Lower leg skin (tissue), 3 donors: ENCODE measurements at regions not wholly inside any gene's neighbourhood (a gene's known extent, or its start where the extent isn't known, plus 50 kb on each side); places are given as distances from the start of the nearest gene placed in this dataset.

Experiments
- POLR2A ChIP-seq, 2 donors: fragments of 450-650 bp; IDR thresholded peaks; one replicate each; pipeline ENCODE4 v1.6.1; 2016 to 2017; ENCODE audit warnings: antibody characterized with exemption in 2 of 2, mild to moderate bottlenecking in 1 of 2, moderate library complexity in 1 of 2
- TF ChIP-seq, protein P1 (sequence below), 3 donors: fragments of 450-650 bp; IDR thresholded peaks; one replicate each; pipeline ENCODE4 v1.5.1; 2016; ENCODE audit warnings: antibody characterized with exemption in 3 of 3, mild to moderate bottlenecking in 3 of 3, moderate library complexity in 2 of 3

DNA sequence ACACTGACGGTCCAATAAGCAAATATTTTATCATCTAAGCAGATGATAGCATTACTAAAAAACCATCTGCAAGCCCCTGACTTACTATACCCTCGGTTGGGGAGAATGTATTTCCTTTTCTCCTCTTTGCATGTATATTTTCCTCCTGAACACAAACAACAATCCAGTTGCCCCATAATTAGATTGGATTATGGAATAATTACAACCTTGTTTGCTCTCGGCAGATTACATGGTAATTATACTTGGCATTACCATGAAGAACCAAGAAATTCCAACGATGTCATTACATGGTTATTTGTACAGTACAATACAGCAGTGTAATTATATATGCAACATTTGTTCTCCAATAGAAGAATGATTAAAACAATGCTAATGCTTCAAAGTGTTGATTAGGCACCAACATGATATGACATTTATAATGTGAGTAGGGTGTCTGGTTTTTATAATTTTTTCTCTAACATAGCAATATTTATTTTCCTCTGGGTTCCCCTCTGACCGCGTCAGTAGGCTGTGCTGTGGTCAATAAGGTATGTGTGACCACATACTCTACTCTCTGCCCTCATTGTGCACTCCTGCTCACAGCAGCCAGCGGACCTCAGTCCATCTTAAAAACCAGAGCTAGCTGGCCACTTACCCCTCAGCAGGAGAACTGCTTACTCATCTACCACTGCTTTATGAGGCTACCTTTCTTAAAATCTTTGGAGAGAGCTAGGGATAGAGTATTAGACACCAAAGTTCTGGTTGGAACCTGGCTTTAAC, 176.1 kb downstream of the INSIG2 start:
- TF ChIP-seq, protein P1, sequence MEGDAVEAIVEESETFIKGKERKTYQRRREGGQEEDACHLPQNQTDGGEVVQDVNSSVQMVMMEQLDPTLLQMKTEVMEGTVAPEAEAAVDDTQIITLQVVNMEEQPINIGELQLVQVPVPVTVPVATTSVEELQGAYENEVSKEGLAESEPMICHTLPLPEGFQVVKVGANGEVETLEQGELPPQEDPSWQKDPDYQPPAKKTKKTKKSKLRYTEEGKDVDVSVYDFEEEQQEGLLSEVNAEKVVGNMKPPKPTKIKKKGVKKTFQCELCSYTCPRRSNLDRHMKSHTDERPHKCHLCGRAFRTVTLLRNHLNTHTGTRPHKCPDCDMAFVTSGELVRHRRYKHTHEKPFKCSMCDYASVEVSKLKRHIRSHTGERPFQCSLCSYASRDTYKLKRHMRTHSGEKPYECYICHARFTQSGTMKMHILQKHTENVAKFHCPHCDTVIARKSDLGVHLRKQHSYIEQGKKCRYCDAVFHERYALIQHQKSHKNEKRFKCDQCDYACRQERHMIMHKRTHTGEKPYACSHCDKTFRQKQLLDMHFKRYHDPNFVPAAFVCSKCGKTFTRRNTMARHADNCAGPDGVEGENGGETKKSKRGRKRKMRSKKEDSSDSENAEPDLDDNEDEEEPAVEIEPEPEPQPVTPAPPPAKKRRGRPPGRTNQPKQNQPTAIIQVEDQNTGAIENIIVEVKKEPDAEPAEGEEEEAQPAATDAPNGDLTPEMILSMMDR (IDR thresholded peaks at IDR 0.05): no peak
- no peak for TF ChIP-seq POLR2A (IDR thresholded peaks at IDR 0.05)
